ENCODE measurements at regions not wholly inside any gene's neighbourhood (a gene's known extent, or its start where the extent isn't known, plus 50 kb on each side); places are given as distances from the start of the nearest gene placed in this dataset.

- TF ChIP-seq POLR2A (IDR thresholded peaks at IDR 0.05), result no peak
- no peak for TF ChIP-seq CTCF (IDR thresholded peaks at IDR 0.05)
- TF ChIP-seq POLR2AphosphoS5 (IDR thresholded peaks at IDR 0.05), result no peak
Measured at GRCh38 chr7:142470544-142470830, 212.6 kb upstream of the PRSS58 start.
